ENCODE measurements at regions not wholly inside any gene's neighbourhood (a gene's known extent, or its start where the extent isn't known, plus 50 kb on each side); places are given as distances from the start of the nearest gene placed in this dataset.

- H3K23me2 ChIP-seq (ENCODE audit: insufficient read length, low read depth, low read length, poor library complexity, severe bottlenecking) = no peaks in the 10 kb centered on the region
- Mint-ChIP-seq H3K4me1 (no peaks in the 10 kb centered on the region), H3K27me3 (ENCODE audit: low read depth) (peaks cover 5% of the 10 kb centered on the region; the same call in 1 of the 2 replicates), H3K9me3 (peaks cover 0 to 3% of the 10 kb centered on the region in 2 experiments; a peak in 1 of 5 replicates), H3K36me3 (ENCODE audit: insufficient read depth in 1 of 3, low read depth in 3 of 3) (no peaks in the 10 kb centered on the region; a peak in 1 of 7 replicates), H3K27ac (no peak overlapping the region), H3K4me3 (no peak overlapping the region)
- TF ChIP-seq, protein P1, sequence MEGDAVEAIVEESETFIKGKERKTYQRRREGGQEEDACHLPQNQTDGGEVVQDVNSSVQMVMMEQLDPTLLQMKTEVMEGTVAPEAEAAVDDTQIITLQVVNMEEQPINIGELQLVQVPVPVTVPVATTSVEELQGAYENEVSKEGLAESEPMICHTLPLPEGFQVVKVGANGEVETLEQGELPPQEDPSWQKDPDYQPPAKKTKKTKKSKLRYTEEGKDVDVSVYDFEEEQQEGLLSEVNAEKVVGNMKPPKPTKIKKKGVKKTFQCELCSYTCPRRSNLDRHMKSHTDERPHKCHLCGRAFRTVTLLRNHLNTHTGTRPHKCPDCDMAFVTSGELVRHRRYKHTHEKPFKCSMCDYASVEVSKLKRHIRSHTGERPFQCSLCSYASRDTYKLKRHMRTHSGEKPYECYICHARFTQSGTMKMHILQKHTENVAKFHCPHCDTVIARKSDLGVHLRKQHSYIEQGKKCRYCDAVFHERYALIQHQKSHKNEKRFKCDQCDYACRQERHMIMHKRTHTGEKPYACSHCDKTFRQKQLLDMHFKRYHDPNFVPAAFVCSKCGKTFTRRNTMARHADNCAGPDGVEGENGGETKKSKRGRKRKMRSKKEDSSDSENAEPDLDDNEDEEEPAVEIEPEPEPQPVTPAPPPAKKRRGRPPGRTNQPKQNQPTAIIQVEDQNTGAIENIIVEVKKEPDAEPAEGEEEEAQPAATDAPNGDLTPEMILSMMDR (conservative IDR thresholded peaks at IDR 0.05) = no peak
- no peak overlapping the region for H3T11ph ChIP-seq (ENCODE audit: low read length)
- H3K4me1 ChIP-seq (ENCODE audit: insufficient read depth, low read length) = no peaks in the 10 kb centered on the region
- no peak overlapping the region for H2AFZ ChIP-seq (ENCODE audit: low read length)
- H3K14ac ChIP-seq (ENCODE audit: insufficient read depth, low read length) = no peak overlapping the region
- no peak overlapping the region for H4K91ac ChIP-seq (ENCODE audit: insufficient read length, low read depth, low read length)
- H3K79me1 ChIP-seq (ENCODE audit: insufficient read depth, low read depth, low read length, poor library complexity, severe bottlenecking) = no peaks in the 10 kb centered on the region
- H3K23ac ChIP-seq (ENCODE audit: insufficient read length, low read depth, low read length) = no peak overlapping the region
- no peaks in the 10 kb centered on the region for H4K20me1 ChIP-seq (ENCODE audit: control insufficient read depth, insufficient read depth, insufficient read length)
- H3K4me2 ChIP-seq (ENCODE audit: insufficient read depth, insufficient read length, low read length) = no peak overlapping the region
- H4K5ac ChIP-seq (ENCODE audit: insufficient read length, low read depth, low read length) = no peak overlapping the region
- H3K18ac ChIP-seq (ENCODE audit: insufficient read length, low read depth, low read length) = no peak overlapping the region
- H2AK5ac ChIP-seq (ENCODE audit: insufficient read length, low read length) = no peak overlapping the region
- H4K8ac ChIP-seq (replicated peaks; ENCODE audit: insufficient read length, low read depth, low read length) = no peak overlapping the region
- H2BK20ac ChIP-seq (ENCODE audit: low read depth, low read length, poor library complexity, severe bottlenecking) = no peak overlapping the region
- H3K27me3 ChIP-seq (ENCODE audit: insufficient read depth, low read length) = no peaks in the 10 kb centered on the region
- no peak overlapping the region for H2BK12ac ChIP-seq (ENCODE audit: insufficient read length, low read depth, low read length)
- DNase-seq = no peak
- H3K9ac ChIP-seq (ENCODE audit: extremely low read depth, insufficient read length, low read length) = no peak overlapping the region
- WGBS (ENCODE audit: extremely low coverage, insufficient read length, low lambda C conversion rate) = no CpG with 5 or more reads among the region's 2 CpGs
- H2BK5ac ChIP-seq (ENCODE audit: insufficient read length, low read length) = no peak overlapping the region
- no peak overlapping the region for H3K27ac ChIP-seq (ENCODE audit: insufficient read length, low read depth, low read length)
- H3K79me2 ChIP-seq (ENCODE audit: insufficient read depth, low read length) = no peaks in the 10 kb centered on the region
- no peak overlapping the region for H2BK120ac ChIP-seq (ENCODE audit: low read depth, low read length, poor library complexity, severe bottlenecking)
- no peak overlapping the region for H3K56ac ChIP-seq (ENCODE audit: insufficient read length, low read depth, low read length)
- no peak overlapping the region for H2BK15ac ChIP-seq (ENCODE audit: low read depth, low read length)
- no peaks in the 10 kb centered on the region for H3K9me3 ChIP-seq (ENCODE audit: control insufficient read depth, low read depth, low read length)
- no peak overlapping the region for H3K4ac ChIP-seq (ENCODE audit: low read depth, low read length)
Observed at GRCh38 chr2:201536046-201536445, 84.5 kb downstream of the STRADB start.
